ENCODE measurements at regions not wholly inside any gene's neighbourhood (a gene's known extent, or its start where the extent isn't known, plus 50 kb on each side); places are given as distances from the start of the nearest gene placed in this dataset.
"Not testable (repeated sequence)": the region's sequence is repeated elsewhere in the genome, so short reads cannot be mapped to it uniquely, and the experiment has no call there.

DNA sequence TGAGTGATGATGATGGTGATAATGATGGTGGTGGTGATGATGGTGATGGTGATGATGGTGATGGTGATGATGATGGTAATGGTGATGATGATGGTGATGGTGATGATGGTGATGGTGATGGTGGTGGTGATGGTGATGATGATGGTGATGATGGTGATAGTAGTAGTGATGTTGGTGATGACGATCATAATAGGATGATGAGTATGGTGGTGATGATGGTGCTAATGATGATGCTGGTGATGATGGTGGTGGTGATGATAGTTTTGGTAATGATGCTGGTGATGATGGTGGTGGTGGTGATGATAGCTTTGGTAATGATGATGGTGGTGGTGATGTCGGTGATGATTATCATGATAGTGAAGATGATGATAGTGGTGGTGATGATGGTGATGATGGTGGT lies 171.5 kb upstream of the SFSWAP start:
- peaks cover 6% of the 10 kb centered on the region for H3K4me1 ChIP-seq (ENCODE audit: insufficient read depth, low read length)
- peaks cover under 1% of the 10 kb centered on the region for H3K9me3 ChIP-seq (ENCODE audit: low read length)
- no peak overlapping the region for H3K4me3 ChIP-seq (ENCODE audit: low read length)
- H2AFZ ChIP-seq (ENCODE audit: low read depth, low read length): no peak overlapping the region
- no peaks in the 10 kb centered on the region for H3K36me3 ChIP-seq (ENCODE audit: insufficient read depth, low read length)
- no peaks in the 10 kb centered on the region for H3K27me3 ChIP-seq (ENCODE audit: insufficient read depth, low read length)

DNA sequence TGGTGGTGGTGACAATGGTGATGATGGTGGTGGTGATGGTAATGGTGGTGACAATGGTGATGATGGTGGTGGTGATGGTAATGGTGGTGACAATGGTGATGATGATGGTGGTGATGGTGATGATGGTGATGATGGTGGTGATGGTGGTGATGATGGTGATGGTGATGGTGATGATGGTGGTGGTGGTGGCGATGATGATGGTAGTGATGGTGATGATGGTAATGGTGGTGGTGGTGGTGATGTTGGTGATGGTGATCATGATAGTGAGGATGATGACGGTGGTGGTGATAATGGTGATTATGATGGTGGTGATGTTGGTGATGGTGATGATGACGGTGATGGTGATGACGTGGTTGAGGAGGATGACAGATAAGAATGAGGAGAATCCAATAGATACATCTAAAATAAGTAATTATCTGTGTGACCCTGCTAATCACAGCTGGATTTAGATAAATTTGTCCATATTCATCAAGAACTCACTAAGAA lies 170.7 kb upstream of the SFSWAP start:
- H3K36me3 ChIP-seq (ENCODE audit: insufficient read depth, low read length): no peaks in the 10 kb centered on the region
- no peaks in the 10 kb centered on the region for H3K27me3 ChIP-seq (ENCODE audit: insufficient read depth, low read length)
- peaks cover under 1% of the 10 kb centered on the region for H3K4me1 ChIP-seq (ENCODE audit: insufficient read depth, low read length)
- peaks cover 2% of the 10 kb centered on the region for H3K9me3 ChIP-seq (ENCODE audit: low read length)
- no peak overlapping the region for H3K4me3 ChIP-seq (ENCODE audit: low read length)
- H2AFZ ChIP-seq (ENCODE audit: low read depth, low read length): no peak overlapping the region

DNA sequence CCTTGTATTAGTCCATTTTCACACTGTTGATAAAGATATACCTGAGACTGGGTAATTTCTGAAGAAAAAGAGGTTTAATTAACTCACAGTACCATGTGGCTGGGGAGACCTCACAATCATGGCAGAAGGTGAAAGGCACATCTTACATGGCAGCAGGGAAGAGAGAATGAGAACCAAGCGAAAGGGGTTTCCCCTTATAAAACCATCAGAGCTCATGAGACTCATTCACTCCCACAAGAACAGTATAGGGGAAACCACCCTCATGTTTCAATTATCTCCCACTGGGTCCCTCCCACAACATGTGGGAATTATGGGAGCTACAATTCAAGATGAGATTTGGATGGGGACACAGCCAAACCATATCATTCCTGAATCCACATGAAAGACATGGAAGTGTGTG lies 169.4 kb upstream of the SFSWAP start:
- H2AFZ ChIP-seq (ENCODE audit: low read depth, low read length); H3K27me3 ChIP-seq (ENCODE audit: insufficient read depth, low read length); H3K4me1 ChIP-seq (ENCODE audit: insufficient read depth, low read length); H3K36me3 ChIP-seq (ENCODE audit: insufficient read depth, low read length); H3K4me3 ChIP-seq (ENCODE audit: low read length); H3K9me3 ChIP-seq (ENCODE audit: low read length): not testable (repeated sequence)

DNA sequence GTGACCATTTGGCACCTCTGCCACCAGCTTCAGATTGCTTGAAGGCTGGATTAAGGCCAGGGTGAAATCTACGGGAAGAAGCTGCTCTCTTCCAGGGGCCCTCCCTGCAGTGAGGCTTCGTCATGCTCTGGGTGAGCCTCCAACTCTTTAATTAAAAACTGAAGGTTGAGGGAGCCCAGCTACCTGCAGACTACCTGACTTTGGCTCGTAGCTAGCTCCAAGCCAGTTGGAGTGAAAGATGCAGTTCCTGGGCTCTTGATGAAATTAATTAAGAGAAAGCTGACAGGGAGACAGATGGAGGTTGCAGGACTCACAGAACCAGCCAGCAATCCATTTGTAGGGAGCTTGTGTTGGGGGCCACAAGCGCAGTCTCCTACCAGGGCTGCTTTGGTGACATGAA lies 168.5 kb upstream of the SFSWAP start:
- peaks cover 7% of the 10 kb centered on the region for H3K4me1 ChIP-seq (ENCODE audit: insufficient read depth, low read length)
- H3K27me3 ChIP-seq (ENCODE audit: insufficient read depth, low read length): no peaks in the 10 kb centered on the region
- peaks cover 2% of the 10 kb centered on the region for H3K9me3 ChIP-seq (ENCODE audit: low read length)
- H3K36me3 ChIP-seq (ENCODE audit: insufficient read depth, low read length): no peaks in the 10 kb centered on the region
- H2AFZ ChIP-seq (ENCODE audit: low read depth, low read length): no peak overlapping the region
- no peak overlapping the region for H3K4me3 ChIP-seq (ENCODE audit: low read length)

DNA sequence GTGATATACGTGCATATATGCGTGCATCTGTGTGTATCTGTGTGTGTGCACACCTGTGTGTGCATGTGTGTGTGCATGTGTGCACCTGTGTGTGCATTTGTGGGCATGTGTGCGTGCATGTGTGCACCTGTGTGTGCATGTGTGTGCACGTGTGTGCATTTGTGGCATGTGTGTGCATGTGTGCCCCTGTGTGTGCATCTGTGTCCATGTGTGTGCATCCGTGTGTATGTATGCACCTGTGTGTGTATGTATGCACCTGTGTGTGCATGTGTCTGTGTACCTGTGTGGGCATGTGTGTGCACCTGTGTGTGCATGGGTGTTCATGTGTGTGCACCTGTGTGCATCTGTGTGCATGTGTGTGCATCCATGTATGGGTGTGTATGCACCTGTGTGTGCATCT lies 167.8 kb upstream of the SFSWAP start:
- H3K4me3 ChIP-seq (ENCODE audit: low read length): no peak overlapping the region

DNA sequence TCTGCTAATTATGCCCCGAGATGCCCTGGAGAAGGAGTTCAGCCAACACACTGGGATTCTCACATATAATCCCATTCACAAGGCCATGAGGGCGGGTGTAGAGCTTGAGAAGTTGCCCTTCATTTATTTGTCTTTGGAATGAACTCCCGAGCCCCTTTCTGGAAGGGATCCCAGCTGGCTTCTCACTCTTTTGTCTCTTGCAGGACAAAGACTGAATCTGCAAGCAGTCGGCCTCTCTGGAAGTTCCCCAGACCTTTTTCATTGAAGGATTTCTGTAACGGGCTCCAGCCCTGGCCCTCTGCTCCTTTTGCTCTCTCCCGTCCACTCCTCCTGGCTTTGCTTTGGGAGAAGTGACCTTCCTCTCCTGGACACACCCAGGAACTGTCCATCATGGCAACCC lies 163.3 kb upstream of the SFSWAP start:
- peaks cover 2% of the 10 kb centered on the region for H3K9me3 ChIP-seq (ENCODE audit: low read length)
- H3K4me1 ChIP-seq (ENCODE audit: insufficient read depth, low read length): peaks cover 31% of the 10 kb centered on the region
- H3K27me3 ChIP-seq (ENCODE audit: insufficient read depth, low read length): no peaks in the 10 kb centered on the region
- no peak overlapping the region for H3K4me3 ChIP-seq (ENCODE audit: low read length)
- no peak overlapping the region for H2AFZ ChIP-seq (ENCODE audit: low read depth, low read length)
- H3K36me3 ChIP-seq (ENCODE audit: insufficient read depth, low read length): no peaks in the 10 kb centered on the region

More for the DNA sequence above, 167.8 kb upstream of the SFSWAP start:
- peaks cover 2% of the 10 kb centered on the region for H3K9me3 ChIP-seq (ENCODE audit: low read length)
- no peaks in the 10 kb centered on the region for H3K27me3 ChIP-seq (ENCODE audit: insufficient read depth, low read length)
- no peak overlapping the region for H2AFZ ChIP-seq (ENCODE audit: low read depth, low read length)
- no peaks in the 10 kb centered on the region for H3K36me3 ChIP-seq (ENCODE audit: insufficient read depth, low read length)
- H3K4me1 ChIP-seq (ENCODE audit: insufficient read depth, low read length): peaks cover 12% of the 10 kb centered on the region

DNA sequence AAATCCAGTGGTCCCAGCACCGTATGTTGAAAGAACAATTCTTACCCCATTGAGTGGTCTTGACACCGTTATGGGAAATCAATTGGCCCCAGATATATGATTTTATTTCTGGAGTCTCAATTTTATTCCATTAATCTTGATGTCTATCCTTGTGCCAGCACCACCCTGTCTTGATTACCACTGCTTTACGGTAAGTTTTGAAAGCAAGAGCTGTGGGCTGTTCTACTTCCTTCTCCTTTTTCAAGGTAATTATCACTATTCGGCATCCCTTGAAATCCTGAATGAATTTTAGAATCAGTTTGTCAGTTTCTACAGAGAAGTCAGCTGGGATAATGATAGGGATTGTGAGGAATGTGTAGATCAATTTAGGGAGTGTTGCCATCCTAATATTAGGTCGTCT lies 160.8 kb upstream of the SFSWAP start:
- Histone ChIP-seq H3K36me3 (ENCODE audit: insufficient read depth, low read length) (no peaks in the 10 kb centered on the region), H2AFZ (ENCODE audit: low read depth, low read length) (no peak overlapping the region), H3K4me3 (ENCODE audit: low read length) (no peak overlapping the region), H3K4me1 (ENCODE audit: insufficient read depth, low read length) (peaks cover 56% of the 10 kb centered on the region), H3K9me3 (ENCODE audit: low read length) (no peaks in the 10 kb centered on the region), H3K27me3 (ENCODE audit: insufficient read depth, low read length) (no peaks in the 10 kb centered on the region)

DNA sequence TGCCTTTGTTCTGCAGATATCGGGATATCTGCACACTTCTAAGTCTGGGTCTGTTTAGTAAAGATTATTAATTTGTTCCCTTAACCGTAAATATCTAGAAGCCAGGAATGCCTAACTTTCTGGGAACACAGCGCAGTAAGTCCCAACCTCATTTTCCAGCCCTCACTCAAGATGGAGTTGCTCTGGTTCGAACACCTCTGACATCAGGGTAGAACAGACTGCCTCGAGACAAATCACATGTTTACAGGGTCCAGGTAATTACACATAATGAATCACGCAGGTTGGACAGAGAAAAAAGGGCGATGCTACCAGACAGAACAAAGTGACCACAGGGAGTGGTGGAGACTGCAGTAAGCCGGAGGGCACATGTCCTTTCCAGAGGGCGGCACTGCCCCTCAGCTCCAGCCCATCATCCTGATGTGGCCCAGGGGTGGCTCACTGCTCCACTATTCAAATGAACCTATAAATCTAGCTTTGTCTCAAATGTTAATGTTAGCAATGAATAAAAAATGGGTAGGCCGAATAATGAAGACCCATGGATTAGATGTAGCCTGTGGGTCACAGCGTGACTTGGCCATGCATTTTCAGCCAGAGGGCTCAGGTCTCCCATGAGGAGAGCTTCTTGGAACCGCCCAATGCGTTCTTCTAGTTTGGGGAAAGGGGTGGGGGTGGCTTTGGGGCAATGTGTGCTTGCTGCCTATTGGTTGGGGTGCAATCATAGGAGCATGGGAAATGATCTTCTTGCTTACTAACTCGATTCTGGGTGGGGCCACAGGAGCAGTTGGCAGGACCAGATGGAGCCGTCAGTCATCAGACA lies 159.0 kb upstream of the SFSWAP start:
- Histone ChIP-seq H3K4me3 (ENCODE audit: low read length) (no peak overlapping the region), H3K4me1 (ENCODE audit: insufficient read depth, low read length) (peaks cover 67% of the 10 kb centered on the region), H2AFZ (ENCODE audit: low read depth, low read length) (no peak overlapping the region), H3K27me3 (ENCODE audit: insufficient read depth, low read length) (no peaks in the 10 kb centered on the region), H3K36me3 (ENCODE audit: insufficient read depth, low read length) (no peaks in the 10 kb centered on the region), H3K9me3 (ENCODE audit: low read length) (no peaks in the 10 kb centered on the region)

DNA sequence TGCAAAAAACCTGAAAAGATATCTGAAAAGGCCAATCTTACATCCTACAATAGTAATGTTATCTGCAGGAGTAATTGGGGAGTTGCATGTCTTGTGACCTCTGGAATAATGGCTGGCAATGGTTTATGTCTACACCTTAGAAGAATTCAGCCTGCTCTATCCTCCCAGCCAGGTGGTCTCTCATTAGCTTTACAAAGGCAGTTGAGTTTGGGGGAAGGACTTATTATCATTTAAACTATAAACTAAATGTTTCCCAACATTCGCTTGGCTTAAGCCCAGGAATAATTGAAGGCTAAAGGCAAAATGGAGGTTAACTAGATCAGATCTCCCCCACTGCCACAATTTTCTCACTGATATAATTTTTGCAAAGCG lies 158.4 kb upstream of the SFSWAP start:
- no peak overlapping the region for H2AFZ ChIP-seq (ENCODE audit: low read depth, low read length)
- no peaks in the 10 kb centered on the region for H3K9me3 ChIP-seq (ENCODE audit: low read length)
- H3K4me1 ChIP-seq (ENCODE audit: insufficient read depth, low read length): peaks cover 67% of the 10 kb centered on the region
- H3K36me3 ChIP-seq (ENCODE audit: insufficient read depth, low read length): no peaks in the 10 kb centered on the region
- H3K27me3 ChIP-seq (ENCODE audit: insufficient read depth, low read length): no peaks in the 10 kb centered on the region
- H3K4me3 ChIP-seq (ENCODE audit: low read length): no peak overlapping the region

DNA sequence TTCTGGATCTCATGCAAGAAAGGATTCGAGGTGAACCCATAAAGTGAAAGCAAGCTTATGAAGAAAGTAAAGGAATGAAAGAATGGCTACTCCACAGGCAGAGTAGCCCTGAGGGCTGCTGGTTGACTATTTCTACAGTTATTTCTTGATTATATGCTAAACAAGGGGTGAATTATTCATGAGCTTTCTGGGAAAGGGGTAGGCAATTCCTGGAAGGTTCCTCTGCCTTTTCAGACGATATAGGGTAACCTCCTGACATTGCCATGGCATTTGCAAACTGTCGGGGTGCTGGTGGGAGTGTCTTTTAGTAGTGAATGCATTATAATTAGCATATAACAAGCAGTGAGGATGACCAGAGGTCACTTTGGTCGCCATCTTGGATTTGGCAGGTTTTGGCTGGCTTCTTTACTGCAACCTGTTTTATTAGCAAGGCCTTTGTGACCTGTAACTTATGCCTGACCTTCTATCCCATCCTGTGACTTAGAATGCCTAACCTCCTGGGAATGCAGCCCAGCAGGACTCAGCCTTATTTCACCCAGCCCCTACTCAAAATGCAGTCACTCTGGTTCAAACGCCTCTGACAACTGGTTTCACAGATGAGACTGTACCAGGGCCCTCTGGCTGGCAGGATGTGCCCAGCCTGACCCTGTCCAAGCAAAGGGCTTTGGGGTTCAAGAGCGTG lies 157.7 kb upstream of the SFSWAP start:
- peaks cover 64% of the 10 kb centered on the region for H3K4me1 ChIP-seq (ENCODE audit: insufficient read depth, low read length)
- H3K27me3 ChIP-seq (ENCODE audit: insufficient read depth, low read length): no peaks in the 10 kb centered on the region
- no peak overlapping the region for H2AFZ ChIP-seq (ENCODE audit: low read depth, low read length)
- no peak overlapping the region for H3K4me3 ChIP-seq (ENCODE audit: low read length)
- no peaks in the 10 kb centered on the region for H3K36me3 ChIP-seq (ENCODE audit: insufficient read depth, low read length)
- no peaks in the 10 kb centered on the region for H3K9me3 ChIP-seq (ENCODE audit: low read length)

DNA sequence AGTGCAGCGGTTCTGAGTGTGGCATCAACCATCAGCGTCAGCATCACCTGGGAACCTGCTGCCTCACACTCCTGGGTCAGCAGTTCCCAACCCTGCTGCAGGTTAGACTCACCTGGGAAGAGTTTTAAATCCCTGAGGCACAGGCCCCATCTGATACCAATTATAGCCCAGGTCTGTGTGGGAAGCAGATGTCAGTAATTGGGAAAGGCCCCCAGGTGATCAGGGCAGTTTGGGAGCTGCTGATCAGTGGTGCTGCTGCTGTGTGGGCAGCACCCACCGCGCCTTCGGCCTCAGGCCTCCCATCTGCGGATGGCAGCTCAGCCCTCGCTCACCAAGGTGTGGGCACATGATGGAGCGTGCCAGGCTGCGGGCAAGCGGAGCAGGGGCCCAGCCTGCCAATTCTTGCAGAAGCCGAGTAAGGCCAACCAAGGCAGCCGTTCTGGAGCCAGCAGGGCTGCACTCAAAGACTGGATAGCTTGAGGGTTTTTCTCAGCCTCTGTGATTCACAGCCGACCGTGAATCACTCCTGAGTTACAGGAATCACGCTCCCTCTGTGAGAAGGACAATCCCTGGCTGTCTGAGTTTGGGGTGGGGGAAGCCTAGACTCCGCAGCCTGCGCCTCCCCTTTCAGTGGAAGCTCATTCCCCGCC lies 155.6 kb upstream of the SFSWAP start:
- Histone ChIP-seq H3K9me3 (ENCODE audit: low read length) (no peaks in the 10 kb centered on the region), H2AFZ (ENCODE audit: low read depth, low read length) (no peak overlapping the region), H3K4me1 (ENCODE audit: insufficient read depth, low read length) (peaks cover 60% of the 10 kb centered on the region), H3K4me3 (ENCODE audit: low read length) (no peak overlapping the region), H3K27me3 (ENCODE audit: insufficient read depth, low read length) (no peaks in the 10 kb centered on the region), H3K36me3 (ENCODE audit: insufficient read depth, low read length) (no peaks in the 10 kb centered on the region)

DNA sequence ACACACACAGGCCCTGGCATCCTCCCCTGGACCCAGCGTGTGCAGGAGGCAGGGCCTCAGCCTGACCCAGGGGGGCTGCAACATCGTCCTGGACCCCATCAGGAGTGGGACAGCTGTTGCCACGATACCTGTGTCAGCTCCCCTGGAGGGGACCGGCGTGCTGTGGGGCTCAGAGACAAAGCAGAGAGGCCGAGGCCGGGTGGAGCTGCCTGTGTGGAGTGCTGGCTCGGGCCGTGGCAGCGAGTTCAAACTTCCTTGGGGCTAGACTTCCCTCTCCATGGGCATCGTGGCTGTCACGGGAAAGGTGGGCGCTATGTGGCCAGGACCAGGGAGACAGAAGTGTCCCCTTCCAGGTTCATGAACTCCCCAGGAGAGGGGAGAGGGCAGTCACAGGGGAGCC lies 155.0 kb upstream of the SFSWAP start:
- Histone ChIP-seq H2AFZ (ENCODE audit: low read depth, low read length) (no peak overlapping the region), H3K4me3 (ENCODE audit: low read length) (no peak overlapping the region), H3K9me3 (ENCODE audit: low read length) (no peaks in the 10 kb centered on the region), H3K4me1 (ENCODE audit: insufficient read depth, low read length) (peaks cover 63% of the 10 kb centered on the region), H3K27me3 (ENCODE audit: insufficient read depth, low read length) (no peaks in the 10 kb centered on the region), H3K36me3 (ENCODE audit: insufficient read depth, low read length) (no peaks in the 10 kb centered on the region)

DNA sequence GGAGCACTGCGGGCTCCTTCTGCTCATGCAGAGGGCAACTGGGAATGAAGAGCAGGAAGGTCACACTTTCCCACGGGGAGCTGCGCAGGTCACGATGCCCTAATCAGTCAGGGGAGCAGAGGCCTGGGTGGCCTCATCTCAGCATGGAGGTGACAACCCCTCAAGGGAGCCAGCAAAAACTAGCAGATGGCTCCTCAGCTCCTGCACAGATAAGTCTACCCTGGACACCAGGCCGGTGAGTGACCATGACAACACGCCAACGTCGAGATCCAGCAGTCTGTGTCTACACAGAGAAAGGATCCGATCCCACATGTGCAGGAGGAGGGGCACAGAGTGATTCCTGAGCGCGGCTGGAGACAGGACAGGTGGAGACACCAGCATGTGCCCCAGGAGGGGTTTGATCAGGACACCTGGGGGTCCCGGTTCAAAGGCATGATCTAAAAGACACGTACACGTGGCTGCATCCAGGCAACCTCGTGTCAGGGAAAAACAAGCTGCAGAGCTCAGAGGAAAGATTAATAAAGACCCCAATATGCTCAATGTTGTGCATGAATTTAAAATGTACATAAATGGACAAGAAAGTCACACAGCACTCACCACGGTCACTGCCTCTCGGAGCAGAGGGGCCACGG lies 153.7 kb upstream of the SFSWAP start:
- H3K27me3 ChIP-seq (ENCODE audit: insufficient read depth, low read length): no peaks in the 10 kb centered on the region
- H3K9me3 ChIP-seq (ENCODE audit: low read length): no peaks in the 10 kb centered on the region
- H2AFZ ChIP-seq (ENCODE audit: low read depth, low read length): no peak overlapping the region
- H3K4me3 ChIP-seq (ENCODE audit: low read length): no peak overlapping the region
- no peaks in the 10 kb centered on the region for H3K36me3 ChIP-seq (ENCODE audit: insufficient read depth, low read length)
- peaks cover 56% of the 10 kb centered on the region for H3K4me1 ChIP-seq (ENCODE audit: insufficient read depth, low read length)

Data from neuron (in vitro differentiated cells).